ENCODE measurements at regions not wholly inside any gene's neighbourhood (a gene's known extent, or its start where the extent isn't known, plus 50 kb on each side); places are given as distances from the start of the nearest gene placed in this dataset.

- no peaks in the 10 kb centered on the region for H3K27me3 ChIP-seq (ENCODE audit: control insufficient read depth, insufficient read depth, low read length)
- H3K4me1 ChIP-seq (ENCODE audit: control insufficient read depth, insufficient read depth, low read length), result peaks cover 8% of the 10 kb centered on the region
- no peaks in the 10 kb centered on the region for H3K36me3 ChIP-seq (ENCODE audit: insufficient read depth, low read length)
- H3K9ac ChIP-seq (ENCODE audit: low read depth, low read length), result no peak overlapping the region
- no peaks in the 10 kb centered on the region for H3K9me3 ChIP-seq (replicated peaks; ENCODE audit: low read length)
- H3K4me2 ChIP-seq (ENCODE audit: low read length), result peak overlapping the region; percentile 55
- no peak overlapping the region for H3K4me3 ChIP-seq (ENCODE audit: low read length)
Observed at GRCh38 chr3:90091549-90091948, 984.1 kb downstream of the EPHA3 start.

GRCh38 chr3:90092994-90093393 lies 985.6 kb downstream of the EPHA3 start:
- no peaks in the 10 kb centered on the region for H3K9me3 ChIP-seq (replicated peaks; ENCODE audit: low read length)
- no peak overlapping the region for H3K9ac ChIP-seq (ENCODE audit: low read depth, low read length)
- no peaks in the 10 kb centered on the region for H3K36me3 ChIP-seq (ENCODE audit: insufficient read depth, low read length)
- H3K4me1 ChIP-seq (ENCODE audit: control insufficient read depth, insufficient read depth, low read length), result peaks cover 8% of the 10 kb centered on the region
- H3K4me2 ChIP-seq (ENCODE audit: low read length), result no peak overlapping the region
- H3K27me3 ChIP-seq (ENCODE audit: control insufficient read depth, insufficient read depth, low read length), result no peaks in the 10 kb centered on the region
- no peak overlapping the region for H3K4me3 ChIP-seq (ENCODE audit: low read length)

- Histone ChIP-seq H3K9me3 (replicated peaks; ENCODE audit: low read length) (no peaks in the 10 kb centered on the region), H3K4me1 (ENCODE audit: control insufficient read depth, insufficient read depth, low read length) (peaks cover 8% of the 10 kb centered on the region), H3K4me2 (ENCODE audit: low read length) (no peak overlapping the region), H3K36me3 (ENCODE audit: insufficient read depth, low read length) (no peaks in the 10 kb centered on the region), H3K27me3 (ENCODE audit: control insufficient read depth, insufficient read depth, low read length) (no peaks in the 10 kb centered on the region), H3K4me3 (ENCODE audit: low read length) (no peak overlapping the region), H3K9ac (ENCODE audit: low read depth, low read length) (no peak overlapping the region)
Observed at GRCh38 chr3:90095811-90096210, 988.4 kb downstream of the EPHA3 start.

- no peaks in the 10 kb centered on the region for H3K27me3 ChIP-seq (ENCODE audit: control insufficient read depth, insufficient read depth, low read length)
- no peak overlapping the region for H3K4me2 ChIP-seq (ENCODE audit: low read length)
- H3K4me1 ChIP-seq (ENCODE audit: control insufficient read depth, insufficient read depth, low read length), result no peaks in the 10 kb centered on the region
- H3K4me3 ChIP-seq (ENCODE audit: low read length), result no peak overlapping the region
- H3K9ac ChIP-seq (ENCODE audit: low read depth, low read length), result no peak overlapping the region
- H3K9me3 ChIP-seq (replicated peaks; ENCODE audit: low read length), result no peaks in the 10 kb centered on the region
- H3K36me3 ChIP-seq (ENCODE audit: insufficient read depth, low read length), result no peaks in the 10 kb centered on the region
Observed at GRCh38 chr3:90099493-90099892, 992.1 kb downstream of the EPHA3 start.

- H3K4me2 ChIP-seq (ENCODE audit: low read length), result no peak overlapping the region
- H3K9me3 ChIP-seq (replicated peaks; ENCODE audit: low read length), result no peaks in the 10 kb centered on the region
- H3K27me3 ChIP-seq (ENCODE audit: control insufficient read depth, insufficient read depth, low read length), result no peaks in the 10 kb centered on the region
- no peak overlapping the region for H3K4me3 ChIP-seq (ENCODE audit: low read length)
- H3K4me1 ChIP-seq (ENCODE audit: control insufficient read depth, insufficient read depth, low read length), result no peaks in the 10 kb centered on the region
- no peak overlapping the region for H3K9ac ChIP-seq (ENCODE audit: low read depth, low read length)
- H3K36me3 ChIP-seq (ENCODE audit: insufficient read depth, low read length), result no peaks in the 10 kb centered on the region
Observed at GRCh38 chr3:90102146-90102545, 994.7 kb downstream of the EPHA3 start.

- Histone ChIP-seq H3K9ac (ENCODE audit: low read depth, low read length) (no peak overlapping the region), H3K27me3 (ENCODE audit: control insufficient read depth, insufficient read depth, low read length) (no peaks in the 10 kb centered on the region), H3K9me3 (replicated peaks; ENCODE audit: low read length) (no peaks in the 10 kb centered on the region), H3K4me3 (ENCODE audit: low read length) (no peak overlapping the region), H3K4me2 (ENCODE audit: low read length) (no peak overlapping the region), H3K4me1 (ENCODE audit: control insufficient read depth, insufficient read depth, low read length) (no peaks in the 10 kb centered on the region), H3K36me3 (ENCODE audit: insufficient read depth, low read length) (no peaks in the 10 kb centered on the region)
Observed at GRCh38 chr3:90121326-90121725, 1013.9 kb downstream of the EPHA3 start.

GRCh38 chr3:90128391-90128790 lies 1021.0 kb downstream of the EPHA3 start:
- no peaks in the 10 kb centered on the region for H3K27me3 ChIP-seq (ENCODE audit: control insufficient read depth, insufficient read depth, low read length)
- H3K4me1 ChIP-seq (ENCODE audit: control insufficient read depth, insufficient read depth, low read length), result no peaks in the 10 kb centered on the region
- H3K9ac ChIP-seq (ENCODE audit: low read depth, low read length), result no peak overlapping the region
- H3K4me3 ChIP-seq (ENCODE audit: low read length), result no peak overlapping the region
- peaks cover 2% of the 10 kb centered on the region for H3K9me3 ChIP-seq (replicated peaks; ENCODE audit: low read length)
- no peak overlapping the region for H3K4me2 ChIP-seq (ENCODE audit: low read length)
- no peaks in the 10 kb centered on the region for H3K36me3 ChIP-seq (ENCODE audit: insufficient read depth, low read length)

- Histone ChIP-seq H3K9ac (ENCODE audit: low read depth, low read length) (no peak overlapping the region), H3K4me3 (ENCODE audit: low read length) (no peak overlapping the region), H3K27me3 (ENCODE audit: control insufficient read depth, insufficient read depth, low read length) (no peaks in the 10 kb centered on the region), H3K36me3 (ENCODE audit: insufficient read depth, low read length) (no peaks in the 10 kb centered on the region), H3K9me3 (replicated peaks; ENCODE audit: low read length) (peaks cover 2% of the 10 kb centered on the region), H3K4me2 (ENCODE audit: low read length) (no peak overlapping the region), H3K4me1 (ENCODE audit: control insufficient read depth, insufficient read depth, low read length) (no peaks in the 10 kb centered on the region)
Observed at GRCh38 chr3:90129730-90130129, 1022.3 kb downstream of the EPHA3 start.

GRCh38 chr3:90132197-90132596 lies 1024.8 kb downstream of the EPHA3 start:
- Histone ChIP-seq H3K27me3 (ENCODE audit: control insufficient read depth, insufficient read depth, low read length) (no peaks in the 10 kb centered on the region), H3K4me2 (ENCODE audit: low read length) (no peak overlapping the region), H3K36me3 (ENCODE audit: insufficient read depth, low read length) (no peaks in the 10 kb centered on the region), H3K4me3 (ENCODE audit: low read length) (no peak overlapping the region), H3K4me1 (ENCODE audit: control insufficient read depth, insufficient read depth, low read length) (no peaks in the 10 kb centered on the region), H3K9me3 (replicated peaks; ENCODE audit: low read length) (peaks cover under 1% of the 10 kb centered on the region), H3K9ac (ENCODE audit: low read depth, low read length) (no peak overlapping the region)

- Histone ChIP-seq H3K27me3 (ENCODE audit: control insufficient read depth, insufficient read depth, low read length) (no peaks in the 10 kb centered on the region), H3K9me3 (replicated peaks; ENCODE audit: low read length) (no peaks in the 10 kb centered on the region), H3K9ac (ENCODE audit: low read depth, low read length) (no peak overlapping the region), H3K4me3 (ENCODE audit: low read length) (no peak overlapping the region), H3K36me3 (ENCODE audit: insufficient read depth, low read length) (no peaks in the 10 kb centered on the region), H3K4me1 (ENCODE audit: control insufficient read depth, insufficient read depth, low read length) (no peaks in the 10 kb centered on the region), H3K4me2 (ENCODE audit: low read length) (no peak overlapping the region)
Observed at GRCh38 chr3:90134090-90134489, 1026.7 kb downstream of the EPHA3 start.

- H3K27me3 ChIP-seq (ENCODE audit: control insufficient read depth, insufficient read depth, low read length), result no peaks in the 10 kb centered on the region
Observed at GRCh38 chr3:90136456-90137191, 1029.2 kb downstream of the EPHA3 start.

GRCh38 chr3:90145094-90145860 lies 1037.9 kb downstream of the EPHA3 start:
- no peak overlapping the region for H3K4me2 ChIP-seq (ENCODE audit: low read length)
- H3K9me3 ChIP-seq (replicated peaks; ENCODE audit: low read length), result no peaks in the 10 kb centered on the region
- no peaks in the 10 kb centered on the region for H3K4me1 ChIP-seq (ENCODE audit: control insufficient read depth, insufficient read depth, low read length)

More at GRCh38 chr3:90136456-90137191, 1029.2 kb downstream of the EPHA3 start:
- no peaks in the 10 kb centered on the region for H3K4me1 ChIP-seq (ENCODE audit: control insufficient read depth, insufficient read depth, low read length)
- no peak overlapping the region for H3K4me2 ChIP-seq (ENCODE audit: low read length)
- no peaks in the 10 kb centered on the region for H3K9me3 ChIP-seq (replicated peaks; ENCODE audit: low read length)
- H3K4me3 ChIP-seq (ENCODE audit: low read length), result no peak overlapping the region
- no peak overlapping the region for H3K9ac ChIP-seq (ENCODE audit: low read depth, low read length)
- no peaks in the 10 kb centered on the region for H3K36me3 ChIP-seq (ENCODE audit: insufficient read depth, low read length)

More at GRCh38 chr3:90145094-90145860, 1037.9 kb downstream of the EPHA3 start:
- H3K27me3 ChIP-seq (ENCODE audit: control insufficient read depth, insufficient read depth, low read length), result no peaks in the 10 kb centered on the region
- H3K9ac ChIP-seq (ENCODE audit: low read depth, low read length), result no peak overlapping the region
- H3K4me3 ChIP-seq (ENCODE audit: low read length), result no peak overlapping the region
- no peaks in the 10 kb centered on the region for H3K36me3 ChIP-seq (ENCODE audit: insufficient read depth, low read length)
